ENCODE measurements at regions not wholly inside any gene's neighbourhood (a gene's known extent, or its start where the extent isn't known, plus 50 kb on each side); places are given as distances from the start of the nearest gene placed in this dataset.

GRCh38 chr1:55531644-55532043 lies 316.5 kb upstream of the USP24 start:
- Mint-ChIP-seq H3K4me1 (ENCODE audit: low read depth) (no peaks in the 10 kb centered on the region), H3K27ac (ENCODE audit: unreplicated experiment) (no peak overlapping the region), H3K27me3 (ENCODE audit: low read depth) (peaks cover 1% of the 10 kb centered on the region), H3K9me3 (ENCODE audit: low read depth) (no peaks in the 10 kb centered on the region), H3K4me3 (ENCODE audit: unreplicated experiment) (no peak overlapping the region), H3K36me3 (ENCODE audit: low read depth) (no peaks in the 10 kb centered on the region)
- no peak for DNase-seq (ENCODE audit: low spot score)
- TF ChIP-seq CTCF (IDR thresholded peaks at IDR 0.05): no peak

- H3K4me1 Mint-ChIP-seq (ENCODE audit: low read depth): no peaks in the 10 kb centered on the region
Observed at GRCh38 chr1:55530749-55531478, 315.8 kb upstream of the USP24 start.

GRCh38 chr1:55529017-55529416 lies 313.9 kb upstream of the USP24 start:
- no peak for DNase-seq (ENCODE audit: low spot score)
- Mint-ChIP-seq H3K27ac (ENCODE audit: unreplicated experiment) (no peak overlapping the region), H3K4me3 (ENCODE audit: unreplicated experiment) (no peak overlapping the region), H3K4me1 (ENCODE audit: low read depth) (no peaks in the 10 kb centered on the region), H3K27me3 (ENCODE audit: low read depth) (peaks cover 1% of the 10 kb centered on the region), H3K9me3 (ENCODE audit: low read depth) (no peaks in the 10 kb centered on the region), H3K36me3 (ENCODE audit: low read depth) (no peaks in the 10 kb centered on the region)
- TF ChIP-seq CTCF (IDR thresholded peaks at IDR 0.05): no peak

More at GRCh38 chr1:55530749-55531478, 315.8 kb upstream of the USP24 start:
- no peak for DNase-seq (ENCODE audit: low spot score)
- no peak for TF ChIP-seq CTCF (IDR thresholded peaks at IDR 0.05)
- Mint-ChIP-seq H3K36me3 (ENCODE audit: low read depth) (no peaks in the 10 kb centered on the region), H3K27ac (ENCODE audit: unreplicated experiment) (no peak overlapping the region), H3K27me3 (ENCODE audit: low read depth) (peaks cover 1% of the 10 kb centered on the region), H3K9me3 (ENCODE audit: low read depth) (no peaks in the 10 kb centered on the region), H3K4me3 (ENCODE audit: unreplicated experiment) (no peak overlapping the region)

- Mint-ChIP-seq H3K27ac (ENCODE audit: unreplicated experiment) (no peak overlapping the region), H3K4me1 (ENCODE audit: low read depth) (no peaks in the 10 kb centered on the region), H3K4me3 (ENCODE audit: unreplicated experiment) (no peak overlapping the region), H3K36me3 (ENCODE audit: low read depth) (no peaks in the 10 kb centered on the region), H3K27me3 (ENCODE audit: low read depth) (peaks cover 1% of the 10 kb centered on the region), H3K9me3 (ENCODE audit: low read depth) (no peaks in the 10 kb centered on the region)
- DNase-seq (ENCODE audit: low spot score): no peak
- TF ChIP-seq CTCF (IDR thresholded peaks at IDR 0.05): no peak
Observed at GRCh38 chr1:55527831-55528230, 312.7 kb upstream of the USP24 start.

GRCh38 chr1:55526716-55527115 lies 311.6 kb upstream of the USP24 start:
- H3K27ac Mint-ChIP-seq (ENCODE audit: unreplicated experiment): no peak overlapping the region
- no peaks in the 10 kb centered on the region for H3K36me3 Mint-ChIP-seq (ENCODE audit: low read depth)
- no peak for TF ChIP-seq CTCF (IDR thresholded peaks at IDR 0.05)
- H3K9me3 Mint-ChIP-seq (ENCODE audit: low read depth): no peaks in the 10 kb centered on the region
- H3K4me1 Mint-ChIP-seq (ENCODE audit: low read depth): no peaks in the 10 kb centered on the region
- H3K27me3 Mint-ChIP-seq (ENCODE audit: low read depth): peaks cover 1% of the 10 kb centered on the region
- H3K4me3 Mint-ChIP-seq (ENCODE audit: unreplicated experiment): no peak overlapping the region
- no peak for DNase-seq (ENCODE audit: low spot score)

All from chondrocyte (in vitro differentiated cells).